Left cardiac atrium (tissue), 4 donors: ENCODE measurements at regions not wholly inside any gene's neighbourhood (a gene's known extent, or its start where the extent isn't known, plus 50 kb on each side); places are given as distances from the start of the nearest gene placed in this dataset.
"Not testable (repeated sequence)": the region's sequence is repeated elsewhere in the genome, so short reads cannot be mapped to it uniquely, and the experiment has no call there.

Experiments used
- ATAC-seq, 2 donors: fragments of 200-7000 bp; cut with Tn5 transposase; one replicate each; pipeline ENCODE4 v1.9.1; 2020; ENCODE audit warnings: mild to moderate bottlenecking in 2 of 2, moderate library complexity in 2 of 2
- DNase-seq: peaks from one replicate; pipeline ENCODE4 v3.0.0-alpha.2; 2020
- intact Hi-C, 2 donors: fragments of 100-400 bp; cut with DNase I; formaldehyde crosslinking; loops; one replicate each; pipeline versions ENCODE4 v1.14.1 to v1.15.1; 2022 to 2023
- donor health status: DM: no; HTN: yes; CAD: no.
- donor health status: DM: no; HTN: yes; CAD: no; lungs with severe emphysema.
- donor health status: DM: yes; HTN: yes; CAD: no.
- donor health status: Dilated cardiomyopathy.

DNA sequence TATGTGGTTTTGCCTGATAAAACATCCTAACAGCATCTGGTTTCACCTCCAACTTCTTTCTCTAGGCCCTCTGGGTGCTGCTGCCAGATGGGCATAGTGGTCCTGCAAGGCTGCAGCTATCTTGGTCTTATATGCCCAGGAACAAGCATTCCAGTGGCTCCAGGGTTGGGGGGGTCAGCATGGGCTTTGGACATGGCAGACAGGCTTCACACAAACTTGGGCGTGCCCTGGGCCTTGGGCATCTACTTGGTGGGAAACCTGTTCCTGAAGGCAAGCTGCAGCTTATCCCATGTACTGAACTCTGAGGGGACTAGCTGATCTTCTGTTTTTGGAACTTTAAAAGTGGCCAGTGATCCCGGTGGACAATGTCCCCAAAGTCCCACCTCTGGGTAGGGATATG is 54.9 kb upstream of the ZNF678 start:
- ATAC-seq (no peak), DNase-seq (no peak)
- intact Hi-C loops: no loop called here

DNA sequence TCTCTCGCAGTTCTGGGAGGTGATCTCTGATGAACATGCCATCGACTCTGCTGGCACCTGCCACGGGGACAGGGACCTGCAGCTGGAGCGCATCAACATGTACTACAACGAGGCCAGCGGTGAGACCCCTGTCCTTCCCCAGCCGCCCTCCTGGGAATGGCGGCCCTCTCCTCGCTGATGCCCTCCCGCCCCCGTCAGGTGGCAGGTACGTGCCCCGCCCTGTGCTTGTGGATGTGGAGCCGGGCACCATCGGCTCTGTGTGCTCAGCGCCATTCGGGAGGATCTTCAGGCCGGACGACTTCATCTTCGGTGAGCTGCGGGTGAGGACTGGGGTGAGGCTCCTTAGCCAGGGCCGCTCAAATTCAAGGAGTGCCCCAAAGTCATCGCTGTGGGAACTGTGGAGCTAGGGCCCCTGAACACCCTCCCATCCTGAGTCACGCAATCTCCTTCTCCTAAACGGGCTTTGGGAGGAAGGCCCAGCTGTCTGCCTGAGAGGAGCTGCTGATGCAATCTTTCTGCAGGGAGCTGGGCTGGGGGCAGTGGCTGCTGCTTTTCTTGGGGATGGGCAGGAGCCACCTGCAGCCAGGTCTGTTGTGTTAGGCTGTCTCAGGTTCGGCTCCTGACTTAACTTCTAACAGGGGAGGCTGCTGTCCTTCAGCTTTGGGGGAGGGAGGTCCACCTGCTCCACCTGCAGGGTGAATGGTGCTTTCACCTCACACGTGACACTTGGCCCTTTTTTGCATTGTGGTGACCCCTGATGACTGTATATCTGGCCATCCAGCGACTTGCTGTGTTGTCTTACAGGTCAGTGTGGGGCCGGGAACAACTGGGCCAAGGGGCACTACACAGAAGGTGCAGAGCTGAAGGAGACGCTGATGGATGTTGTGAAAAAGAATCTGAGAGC is 56.6 kb upstream of the ZNF678 start:
- DNase-seq, intact Hi-C loops, ATAC-seq: not testable (repeated sequence)

DNA sequence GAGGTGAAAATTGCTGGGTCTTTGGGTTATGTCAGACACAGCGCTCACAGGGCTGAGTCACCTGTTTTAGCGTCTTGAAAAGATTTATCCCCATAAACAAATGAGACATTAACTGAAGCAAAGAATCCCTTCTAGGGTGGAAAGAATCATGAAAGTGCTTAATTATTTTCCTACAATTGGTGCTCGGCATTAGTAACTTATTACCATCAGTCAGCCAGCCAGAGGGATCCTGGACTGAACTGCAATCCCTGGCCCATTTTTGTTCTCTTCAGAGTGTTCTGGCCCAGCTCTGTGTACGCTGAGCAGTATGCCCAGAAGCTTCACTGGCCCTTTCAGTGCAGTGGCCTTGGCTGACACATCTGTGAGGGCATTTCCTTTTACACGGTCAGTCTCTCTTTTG is 67.3 kb upstream of the ZNF678 start:
- intact Hi-C loops, DNase-seq, ATAC-seq: not testable (repeated sequence)

DNA sequence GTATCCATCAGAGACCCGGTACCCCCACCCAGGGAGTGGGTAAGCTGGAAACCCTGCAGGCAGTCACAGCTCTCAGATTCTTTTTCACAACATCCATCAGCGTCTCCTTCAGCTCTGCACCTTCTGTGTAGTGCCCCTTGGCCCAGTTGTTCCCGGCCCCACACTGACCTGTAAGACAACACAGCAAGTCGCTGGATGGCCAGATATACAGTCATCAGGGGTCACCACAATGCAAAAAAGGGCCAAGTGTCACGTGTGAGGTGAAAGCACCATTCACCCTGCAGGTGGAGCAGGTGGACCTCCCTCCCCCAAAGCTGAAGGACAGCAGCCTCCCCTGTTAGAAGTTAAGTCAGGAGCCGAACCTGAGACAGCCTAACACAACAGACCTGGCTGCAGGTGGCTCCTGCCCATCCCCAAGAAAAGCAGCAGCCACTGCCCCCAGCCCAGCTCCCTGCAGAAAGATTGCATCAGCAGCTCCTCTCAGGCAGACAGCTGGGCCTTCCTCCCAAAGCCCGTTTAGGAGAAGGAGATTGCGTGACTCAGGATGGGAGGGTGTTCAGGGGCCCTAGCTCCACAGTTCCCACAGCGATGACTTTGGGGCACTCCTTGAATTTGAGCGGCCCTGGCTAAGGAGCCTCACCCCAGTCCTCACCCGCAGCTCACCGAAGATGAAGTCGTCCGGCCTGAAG is 69.3 kb upstream of the ZNF678 start:
- ATAC-seq, intact Hi-C loops, DNase-seq: not testable (repeated sequence)

DNA sequence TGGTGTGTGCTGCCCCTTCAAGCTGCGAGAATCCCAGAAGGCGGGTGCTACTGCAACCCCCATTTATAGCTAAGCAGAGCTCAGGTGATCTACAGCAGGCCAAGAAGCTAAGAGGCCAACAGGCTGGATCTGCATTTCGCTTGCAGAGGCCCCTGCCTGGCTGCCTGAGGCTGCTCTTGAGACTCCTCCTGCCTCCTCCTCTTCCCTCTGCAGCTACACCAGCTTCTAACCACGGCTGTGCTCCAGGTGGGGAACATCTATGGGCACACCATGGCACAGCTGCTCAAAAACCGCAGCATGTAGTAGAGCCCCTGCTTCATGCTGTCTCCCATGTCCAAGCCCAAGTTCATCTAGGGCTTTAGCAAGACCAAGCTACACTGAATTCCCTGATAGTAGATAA is 72.9 kb upstream of the ZNF678 start:
- no peak for ATAC-seq
- intact Hi-C loops: no loop called here
- no peak for DNase-seq

DNA sequence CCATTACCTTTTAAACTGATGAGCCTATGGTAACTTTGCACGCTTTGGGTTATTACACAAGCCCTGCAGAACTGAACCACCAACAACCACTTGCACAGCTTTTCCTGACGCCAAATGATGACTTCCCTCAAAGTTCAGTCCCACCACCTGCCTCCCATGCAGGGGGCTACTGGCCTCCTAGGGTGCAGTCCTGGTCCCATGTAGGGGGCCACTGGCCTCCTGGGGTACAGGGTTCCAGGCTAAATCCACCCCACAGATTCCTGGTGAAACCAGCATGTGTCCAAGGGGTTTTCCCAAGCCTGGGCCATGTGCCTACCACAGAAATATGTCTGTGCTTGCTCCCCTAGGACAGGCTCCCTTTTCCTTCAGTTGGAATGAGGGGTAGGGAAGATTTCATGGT is 73.4 kb upstream of the ZNF678 start:
- DNase-seq (no peak), ATAC-seq (no peak)
- intact Hi-C loops: no loop called here

DNA sequence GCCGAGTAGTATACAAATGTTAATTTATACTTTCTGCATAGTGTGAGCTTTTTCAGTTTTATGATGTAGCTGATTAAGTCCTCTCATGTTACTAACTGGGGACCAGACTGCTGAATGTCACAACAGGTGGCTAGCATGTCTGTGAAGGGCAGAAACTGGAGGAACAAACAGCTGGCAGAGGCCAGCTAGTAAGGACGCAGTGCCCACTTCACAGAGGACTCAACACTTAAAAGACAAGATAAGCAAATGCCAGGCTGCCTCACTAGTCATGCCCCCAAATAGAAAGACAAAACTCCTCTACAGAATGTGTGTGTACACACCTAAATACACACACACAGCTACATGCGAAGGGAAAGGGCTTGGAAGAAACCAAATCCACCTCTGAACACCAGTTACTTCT is 73.8 kb upstream of the ZNF678 start:
- intact Hi-C loops: loop anchor here in 1 of 2 donors (10.0 kb wide), 2 partner anchors 235 to 275 kb away; no protein-coding TSS in a partner anchor
- DNase-seq: no peak
- ATAC-seq: peak; percentile 90 to 92

DNA sequence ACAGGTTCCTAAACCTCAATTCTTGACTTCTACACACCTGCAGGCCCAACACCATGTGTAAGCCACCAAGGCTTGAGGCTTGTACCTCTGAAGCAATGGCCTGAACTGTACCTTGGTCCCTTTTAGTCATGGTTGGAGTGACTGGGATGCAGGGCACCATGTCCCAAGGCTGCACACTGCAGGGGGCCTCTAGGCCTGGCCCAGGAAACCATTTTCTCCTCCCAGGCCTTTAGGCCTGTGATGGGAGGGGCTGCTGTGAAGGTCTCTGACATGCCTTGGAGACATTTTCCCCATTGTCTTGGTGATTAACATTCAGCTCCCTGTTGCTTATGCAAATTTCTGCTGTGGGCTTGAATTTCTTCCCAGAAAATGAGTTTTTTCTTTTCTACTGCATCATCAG is 75.8 kb upstream of the ZNF678 start:
- intact Hi-C loops: loop anchor here in 1 of 2 donors (10.0 kb wide), 2 partner anchors 237 to 277 kb away; no protein-coding TSS in a partner anchor
- ATAC-seq: no peak
- no peak for DNase-seq

DNA sequence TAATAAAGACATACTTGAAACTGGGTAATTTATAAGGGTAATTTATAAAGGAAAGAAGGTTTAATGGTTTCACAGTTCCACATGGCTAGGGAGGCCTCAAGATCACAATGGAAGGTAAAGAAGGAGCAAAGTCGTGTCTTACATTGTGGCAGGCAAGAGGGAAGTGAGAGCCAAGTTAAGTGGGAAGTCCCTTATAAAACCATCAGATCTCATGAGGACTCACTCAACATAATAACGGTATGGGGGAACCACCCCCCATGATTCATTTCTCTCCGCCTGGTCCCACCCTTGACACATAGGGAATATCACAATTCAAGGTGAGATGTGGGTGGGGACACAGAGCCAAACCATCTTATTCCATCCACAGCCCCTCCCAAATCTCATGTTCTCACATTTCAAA is 76.8 kb upstream of the ZNF678 start:
- no peak for DNase-seq
- no peak for ATAC-seq
- intact Hi-C loops: loop anchor here in 1 of 2 donors (10.0 kb wide), 2 partner anchors 238 to 278 kb away; no protein-coding TSS in a partner anchor

DNA sequence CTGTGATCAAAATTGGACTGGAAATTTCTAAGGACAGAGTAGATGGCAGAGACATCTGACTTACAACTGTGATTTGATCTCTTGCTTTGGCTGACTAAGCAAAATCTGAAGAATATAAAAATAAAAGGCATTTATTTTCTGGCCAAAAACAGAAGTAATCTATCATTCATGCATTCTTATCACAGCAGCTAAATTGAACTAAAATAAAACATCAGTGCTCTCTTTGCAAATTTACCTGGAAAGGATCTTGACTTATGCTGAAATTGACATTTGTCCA is 81.4 kb upstream of the ZNF678 start:
- intact Hi-C loops: loop anchor here (2.0 to 10.0 kb wide), 4 partner anchors 61 to 465 kb away; partner anchors contain the start of gene WNT9A (in 1 of the 2)
- DNase-seq (no peak), ATAC-seq (no peak)

DNA sequence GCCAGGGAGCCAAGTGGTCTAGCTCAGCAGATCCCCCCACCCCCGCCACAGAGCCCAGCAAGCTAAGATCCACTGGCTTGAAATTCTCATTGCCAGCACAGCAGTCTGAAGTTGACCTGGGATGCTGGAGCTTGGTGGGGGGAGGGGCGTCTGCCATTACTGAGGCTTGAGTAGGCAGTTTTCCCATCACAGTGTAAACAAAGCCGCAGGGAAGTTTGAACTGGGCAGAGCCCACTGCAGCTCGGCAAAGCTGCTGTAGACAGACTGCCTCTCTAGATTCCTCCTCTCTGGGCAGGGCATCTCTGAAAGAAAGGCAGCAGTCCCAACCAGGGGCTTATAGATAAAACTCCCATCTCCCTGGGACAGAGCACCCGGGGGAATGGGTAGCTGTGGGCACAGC is 89.3 kb upstream of the ZNF678 start:
- DNase-seq, intact Hi-C loops, ATAC-seq: not testable (repeated sequence)

DNA sequence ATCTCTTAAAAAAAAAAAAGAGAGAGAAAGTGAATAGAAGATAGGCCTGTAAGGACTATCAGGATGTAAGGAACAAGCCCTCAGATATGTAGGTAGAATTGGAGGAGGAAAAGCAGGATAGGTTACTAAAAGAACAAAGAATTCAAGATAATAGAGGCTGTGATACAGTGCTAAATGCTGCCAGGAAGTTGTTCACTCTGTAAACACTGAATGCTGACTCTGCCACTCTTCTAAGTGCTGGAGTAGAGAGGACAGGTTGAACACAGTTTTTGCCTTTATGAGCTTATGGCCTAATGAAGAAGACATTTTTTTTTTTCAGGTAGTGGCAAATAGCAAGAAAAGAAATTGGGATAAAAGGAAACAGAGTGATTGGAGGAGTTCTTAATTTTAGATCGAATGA is 90.6 kb upstream of the ZNF678 start:
- intact Hi-C loops: no loop called here
- no peak for DNase-seq
- ATAC-seq: no peak

DNA sequence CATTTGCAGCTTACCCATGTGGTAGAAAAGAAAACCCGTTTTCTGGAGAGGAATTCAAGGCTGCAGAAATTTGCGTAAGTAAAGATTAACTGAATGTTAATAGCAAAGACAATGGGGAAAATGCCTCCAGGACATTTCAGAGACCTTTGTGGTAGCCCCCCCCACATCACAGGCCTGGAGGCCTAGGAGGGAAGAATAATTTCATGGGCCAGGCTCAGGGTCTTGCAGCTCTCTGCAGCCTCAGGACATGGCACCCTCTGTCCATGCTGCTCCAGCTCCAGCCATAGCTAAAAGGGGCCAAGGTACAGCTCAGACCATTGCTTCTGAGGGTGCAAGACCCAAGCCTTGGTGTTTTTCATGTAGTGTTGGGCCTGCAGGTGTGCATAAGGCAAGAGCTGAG is 92.7 kb upstream of the ZNF678 start:
- no peak for DNase-seq
- ATAC-seq: no peak
- intact Hi-C loops: no loop called here

DNA sequence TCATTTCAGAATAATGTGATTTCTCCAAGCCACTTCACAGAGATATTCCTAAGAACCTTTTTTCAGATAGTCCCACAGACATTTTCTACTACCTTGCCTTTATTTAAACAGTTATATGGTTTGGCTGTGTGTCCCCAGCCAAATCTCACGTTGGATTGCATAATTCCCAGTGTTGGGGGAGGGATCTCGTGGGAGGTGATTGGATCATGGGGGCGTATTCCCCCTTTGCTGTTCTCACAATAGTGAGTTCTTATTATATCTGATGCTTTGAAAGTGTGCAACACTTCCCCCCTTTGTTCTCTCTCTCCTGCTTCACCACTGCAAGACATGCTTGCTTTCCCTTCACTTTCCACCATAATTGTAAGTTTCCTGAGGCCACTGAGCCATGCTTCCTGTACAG is 93.6 kb upstream of the ZNF678 start:
- DNase-seq (no peak), ATAC-seq (no peak)
- intact Hi-C loops: no loop called here

DNA sequence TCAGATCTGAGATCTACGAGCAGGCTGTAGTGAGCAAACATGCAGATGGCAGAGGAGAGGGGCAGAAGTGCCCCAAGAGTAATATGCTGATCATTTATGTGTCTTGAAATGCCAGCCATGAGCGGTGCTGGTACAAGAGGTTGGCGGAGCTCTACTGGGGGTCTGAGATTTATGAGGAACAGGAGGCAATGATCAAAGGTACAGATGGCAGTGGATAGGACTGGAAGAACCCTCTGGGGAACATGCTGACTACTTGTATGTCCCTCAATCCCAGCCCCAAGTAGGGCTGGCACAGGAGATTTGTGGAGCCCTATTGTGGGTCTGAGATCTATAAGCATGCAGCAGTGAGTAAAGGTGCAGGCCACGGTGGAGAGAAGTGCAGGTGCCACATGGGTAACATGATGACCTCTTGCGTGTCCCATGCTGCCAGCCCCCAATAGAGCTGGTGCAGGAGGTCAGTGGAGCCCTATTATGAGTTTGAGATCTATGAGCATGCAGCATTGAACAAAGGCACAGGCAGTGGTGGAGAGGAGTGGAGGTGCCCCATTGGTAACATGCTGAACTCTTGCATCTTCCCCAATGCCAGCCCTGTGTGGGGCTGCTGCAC is 97.2 kb upstream of the ZNF678 start:
- no peak for ATAC-seq
- DNase-seq: no peak
- intact Hi-C loops: no loop called here

DNA sequence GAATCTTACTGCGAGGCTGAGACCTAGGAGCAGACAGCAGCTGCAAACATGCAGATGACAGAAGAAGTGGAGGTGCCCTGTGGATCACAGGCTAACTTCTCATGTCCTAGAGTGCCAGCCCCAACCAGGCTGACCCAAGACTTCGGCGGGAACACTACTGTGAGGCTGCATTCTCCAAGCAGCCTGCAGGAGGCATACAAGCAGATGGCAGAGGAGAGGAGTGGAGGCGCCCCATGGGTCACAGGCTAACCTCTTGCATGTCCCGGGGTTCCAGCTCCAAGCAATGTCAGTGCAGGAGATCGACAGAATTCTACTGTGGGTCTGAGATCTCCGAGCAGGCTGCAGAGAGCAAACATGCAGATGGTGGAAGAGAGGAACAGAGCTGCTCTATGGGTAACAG is 98.1 kb upstream of the ZNF678 start:
- ATAC-seq: no peak
- no peak for DNase-seq
- intact Hi-C loops: no loop called here

DNA sequence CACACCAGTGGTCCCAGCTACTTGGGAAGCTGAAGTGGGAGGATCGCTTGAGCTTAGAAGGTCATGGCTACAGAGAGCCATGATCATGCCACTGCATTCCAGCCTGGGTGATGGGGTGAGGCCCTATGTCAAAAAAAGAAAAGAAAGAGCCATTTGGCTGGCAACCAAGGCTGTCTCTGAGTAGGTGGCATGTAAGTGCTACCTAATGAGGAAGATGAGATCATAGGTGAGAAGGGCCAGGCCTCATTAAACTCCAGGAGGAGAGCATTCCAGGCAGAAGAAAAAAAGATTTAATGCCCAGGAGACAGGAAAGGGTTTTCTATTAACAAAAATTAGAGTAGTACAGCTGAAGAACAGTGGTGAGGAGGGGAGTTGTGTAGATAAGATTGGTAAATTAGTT is 103.4 kb upstream of the ZNF678 start:
- intact Hi-C loops: no loop called here
- DNase-seq (no peak), ATAC-seq (no peak)

DNA sequence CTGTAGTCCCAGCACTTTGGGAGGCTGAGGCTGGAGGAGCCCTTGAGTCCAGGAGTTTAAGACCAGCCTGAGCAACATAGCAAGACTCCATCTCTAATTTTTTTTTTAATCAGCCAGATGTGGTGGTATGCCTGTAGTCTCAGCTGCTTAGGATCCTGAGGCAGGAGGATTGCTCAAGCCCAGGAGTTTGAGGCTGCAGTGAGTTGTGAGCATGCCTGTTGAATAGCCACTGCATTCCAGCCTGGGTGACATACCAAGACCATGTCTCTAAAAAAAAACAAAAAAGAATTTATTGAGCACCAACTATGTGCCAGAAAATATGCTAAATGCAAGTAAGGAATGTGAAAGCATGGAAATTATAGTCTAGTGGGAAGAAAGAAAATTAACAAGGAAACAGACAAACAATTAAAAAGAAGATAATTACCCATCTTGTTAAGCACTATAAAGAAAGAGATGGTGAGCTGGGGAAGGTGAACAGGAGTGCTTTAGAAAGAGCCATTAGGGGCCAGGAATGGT is 104.0 kb upstream of the ZNF678 start:
- DNase-seq (no peak), ATAC-seq (no peak)
- intact Hi-C loops: no loop called here

DNA sequence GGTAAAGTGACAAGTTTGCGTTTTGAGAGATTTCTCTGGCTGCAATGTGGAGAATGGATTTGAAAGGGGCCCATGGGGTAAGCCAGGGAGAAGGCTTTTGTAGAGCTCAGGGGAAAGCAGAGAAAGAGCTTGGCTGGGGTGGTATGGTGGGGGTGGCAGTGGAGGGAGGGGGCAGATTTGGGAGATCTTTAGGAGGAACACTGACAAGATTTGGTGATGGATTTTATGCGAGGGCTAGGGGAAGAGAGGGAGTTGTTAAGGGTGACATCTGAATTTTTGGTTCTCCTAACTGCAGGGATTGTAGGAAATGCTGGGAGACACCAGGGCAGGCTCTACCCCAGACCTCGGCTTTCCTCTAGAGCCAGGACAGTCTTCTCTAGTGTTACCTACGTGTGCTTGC is 108.7 kb upstream of the ZNF678 start:
- ATAC-seq: no peak
- no peak for DNase-seq
- intact Hi-C loops: no loop called here
